HG02970 (cell line): ENCODE measurements at regions not wholly inside any gene's neighbourhood (a gene's known extent, or its start where the extent isn't known, plus 50 kb on each side); places are given as distances from the start of the nearest gene placed in this dataset.

Experiments
- ATAC-seq: cut with Tn5 transposase; IDR thresholded peaks from one replicate; pipeline ENCODE4 v1.9.1; 2021; ENCODE audit warnings: mild to moderate bottlenecking, moderate library complexity, moderate number of reproducible peaks; ENCODE audit not compliant: unreplicated experiment, low FRiP score

- ATAC-seq = no peak
These were observed 345.7 kb downstream of the CYP26B1 start for GRCh38 chr2:71801969-71802368.

GRCh38 chr2:71801556-71801955, 346.1 kb downstream of the CYP26B1 start:
- no peak for ATAC-seq

- no peak for ATAC-seq
These were observed 346.8 kb downstream of the CYP26B1 start for GRCh38 chr2:71800851-71801250.

- no peak for ATAC-seq
These were observed 346.9 kb downstream of the DYSF start for GRCh38 chr2:71800106-71800809.

- no peak for ATAC-seq
These were observed 345.7 kb downstream of the DYSF start for GRCh38 chr2:71799013-71799575.

- no peak for ATAC-seq
These were observed 345.1 kb downstream of the DYSF start for GRCh38 chr2:71798266-71799012.

GRCh38 chr2:71797035-71797810, 343.9 kb downstream of the DYSF start:
- no peak for ATAC-seq

GRCh38 chr2:71796174-71796593, 342.8 kb downstream of the DYSF start:
- ATAC-seq = no peak

- ATAC-seq = no peak
These were observed 342.1 kb downstream of the DYSF start for GRCh38 chr2:71795486-71795885.

GRCh38 chr2:71794611-71795010, 341.2 kb downstream of the DYSF start:
- ATAC-seq = no peak

GRCh38 chr2:71793926-71794325, 340.6 kb downstream of the DYSF start:
- ATAC-seq = no peak

- no peak for ATAC-seq
These were observed 339.8 kb downstream of the DYSF start for GRCh38 chr2:71792926-71793761.

- ATAC-seq = no peak
These were observed 338.3 kb downstream of the DYSF start for GRCh38 chr2:71791501-71792135.

GRCh38 chr2:71791061-71791450, 337.7 kb downstream of the DYSF start:
- ATAC-seq = no peak

- ATAC-seq = no peak
These were observed 337.1 kb downstream of the DYSF start for GRCh38 chr2:71790226-71791060.

GRCh38 chr2:71789556-71790204, 336.3 kb downstream of the DYSF start:
- ATAC-seq = no peak

GRCh38 chr2:71788601-71789240, 335.4 kb downstream of the DYSF start:
- ATAC-seq = no peak

GRCh38 chr2:71788186-71788525, 334.8 kb downstream of the DYSF start:
- no peak for ATAC-seq
